Prostate gland (tissue), 2 donors: ENCODE measurements at regions not wholly inside any gene's neighbourhood (a gene's known extent, or its start where the extent isn't known, plus 50 kb on each side); places are given as distances from the start of the nearest gene placed in this dataset.

Experiments used
- DNase-seq: peaks from one replicate; pipeline ENCODE4 v3.0.0-alpha.2; 2019; ENCODE audit warnings: low spot score
- H3K27ac ChIP-seq, 2 donors: fragments of 200-600 bp; sonication (generic); 2 replicates each; pipeline ENCODE4 v1.5.1; 2017 to 2019
- H3K27me3 ChIP-seq: fragments of 200-600 bp; sonication (generic); replicated peaks from 2 replicates; pipeline ENCODE4 v1.5.1; 2019; ENCODE audit not compliant: insufficient read depth
- H3K36me3 ChIP-seq, 2 donors: fragments of 200-600 bp; sonication (generic); 1 replicate in 1 of 2; 2 replicates in 1 of 2; pipeline versions ENCODE4 v1.5.1 to v1.8.1; 2017 to 2019
- H3K4me1 ChIP-seq: fragments of 200-600 bp; sonication (generic); replicated peaks from 2 replicates; pipeline ENCODE4 v1.5.1; 2019
- H3K4me3 ChIP-seq, 2 donors: fragments of 200-600 bp; sonication (generic); 2 replicates each; pipeline ENCODE4 v1.5.1; 2017 to 2019
- H3K9me3 ChIP-seq: fragments of 200-600 bp; sonication (generic); 2 replicates; pipeline ENCODE4 v1.5.1; 2017
- CTCF ChIP-seq, 4 experiments: fragments of 200-600 bp in 2 of 4; fragments of 450-650 bp in 2 of 4; sonication (generic) in 2 of 4; IDR thresholded peaks; 1 replicate in 3 of 4; 2 replicates in 1 of 4; pipeline ENCODE4 v1.5.1; 2016 to 2019; ENCODE audit warnings: antibody characterized with exemption in 4 of 4, mild to moderate bottlenecking in 2 of 4, moderate library complexity in 2 of 4
- POLR2A ChIP-seq: fragments of 450-650 bp; IDR thresholded peaks from one replicate; pipeline ENCODE4 v1.6.1; 2016; ENCODE audit warnings: antibody characterized with exemption, mild to moderate bottlenecking
- POLR2AphosphoS5 ChIP-seq: sonication (generic); formaldehyde crosslinking; IDR thresholded peaks from one replicate; pipeline ENCODE4 v1.6.1; 2017; ENCODE audit warnings: antibody characterized with exemption
- WGBS: methylation state at CpG from one replicate; pipeline ENCODE4 v1.1.5; 2018; 5-methylcytosine and 5-hydroxymethylcytosine counted together
- intact Hi-C: fragments of 100-400 bp; cut with DNase I; formaldehyde crosslinking; loops from one replicate; pipeline ENCODE4 v1.14.2; 2022

GRCh38 chr4:19547463-19547862 lies 704.2 kb upstream of the SLIT2 start:
- Histone ChIP-seq H3K36me3 (no peaks in the 10 kb centered on the region), H3K4me3 (no peak overlapping the region), H3K27ac (no peak overlapping the region), H3K9me3 (no peaks in the 10 kb centered on the region), H3K27me3 (no peaks in the 10 kb centered on the region), H3K4me1 (no peaks in the 10 kb centered on the region)
- TF ChIP-seq POLR2AphosphoS5 (no peak), CTCF (IDR thresholded peaks at IDR 0.05) (no peak), POLR2A (no peak)
- intact Hi-C loops: no loop called here
- WGBS: 61% methylated on average over 2 of the region's 2 CpGs
- no peak for DNase-seq

- WGBS: 63% methylated on average over 4 of the region's 4 CpGs
Observed at GRCh38 chr4:19544446-19545125, 707.1 kb upstream of the SLIT2 start.

GRCh38 chr4:19540859-19541540 lies 710.7 kb upstream of the SLIT2 start:
- Histone ChIP-seq H3K4me1 (no peaks in the 10 kb centered on the region), H3K27me3 (no peaks in the 10 kb centered on the region), H3K36me3 (no peaks in the 10 kb centered on the region), H3K27ac (no peak overlapping the region), H3K9me3 (no peaks in the 10 kb centered on the region), H3K4me3 (no peak overlapping the region)
- intact Hi-C loops: no loop called here
- 65% methylated on average over 6 of the region's 6 CpGs for WGBS
- TF ChIP-seq POLR2A: no peak
- no peak for TF ChIP-seq POLR2AphosphoS5
- TF ChIP-seq CTCF (IDR thresholded peaks at IDR 0.05): no peak
- DNase-seq: no peak

More at GRCh38 chr4:19544446-19545125, 707.1 kb upstream of the SLIT2 start:
- no peak for TF ChIP-seq POLR2A
- no peak for TF ChIP-seq CTCF (IDR thresholded peaks at IDR 0.05)
- TF ChIP-seq POLR2AphosphoS5: no peak
- DNase-seq: no peak
- no peaks in the 10 kb centered on the region for H3K27me3 ChIP-seq
- no peaks in the 10 kb centered on the region for H3K36me3 ChIP-seq
- H3K27ac ChIP-seq: no peak overlapping the region
- H3K9me3 ChIP-seq: no peaks in the 10 kb centered on the region
- H3K4me3 ChIP-seq: no peak overlapping the region
- intact Hi-C loops: no loop called here
- no peaks in the 10 kb centered on the region for H3K4me1 ChIP-seq

- 84% methylated on average over 3 of the region's 3 CpGs for WGBS
- no peak for DNase-seq
- intact Hi-C loops: no loop called here
- Histone ChIP-seq H3K4me3 (no peak overlapping the region), H3K27me3 (no peaks in the 10 kb centered on the region), H3K27ac (no peak overlapping the region), H3K4me1 (no peaks in the 10 kb centered on the region), H3K9me3 (no peaks in the 10 kb centered on the region), H3K36me3 (no peaks in the 10 kb centered on the region)
- TF ChIP-seq POLR2AphosphoS5 (no peak), POLR2A (no peak), CTCF (IDR thresholded peaks at IDR 0.05) (no peak)
Observed at GRCh38 chr4:19539201-19539600, 712.5 kb upstream of the SLIT2 start.

GRCh38 chr4:19534159-19534558 lies 717.5 kb upstream of the SLIT2 start:
- Histone ChIP-seq H3K27me3 (no peaks in the 10 kb centered on the region), H3K9me3 (no peaks in the 10 kb centered on the region), H3K36me3 (no peaks in the 10 kb centered on the region), H3K4me3 (no peak overlapping the region), H3K27ac (no peak overlapping the region), H3K4me1 (no peaks in the 10 kb centered on the region)
- DNase-seq: peak; percentile 31
- WGBS: 27% methylated on average over 3 of the region's 3 CpGs
- TF ChIP-seq POLR2A (no peak), POLR2AphosphoS5 (peak; percentile 48), CTCF (IDR thresholded peaks at IDR 0.05) (no peak)
- intact Hi-C loops: no loop called here
